CD14-positive monocyte (primary cell): ENCODE measurements at regions not wholly inside any gene's neighbourhood (a gene's known extent, or its start where the extent isn't known, plus 50 kb on each side); places are given as distances from the start of the nearest gene placed in this dataset.

Experiments used
- DNase-seq, 3 donors: peaks; one replicate each; pipeline ENCODE4 v3.0.0-alpha.2; 2011 to 2022
- H2AFZ ChIP-seq: 2 replicates; pipeline ENCODE4 v1.6.0; 2012; ENCODE audit warnings: mild to moderate bottlenecking, low read depth, low read length, inconsistent platforms; ENCODE audit not compliant: insufficient read depth, poor library complexity, severe bottlenecking
- H3K27ac ChIP-seq, 2 donors: 1 replicate in 1 of 2; 2 replicates in 1 of 2; pipeline ENCODE4 v1.5.1; 2012 to 2013; ENCODE audit warnings: low read length in 2 of 2, control low read depth in 1 of 2, inconsistent platforms in 1 of 2, low read depth in 1 of 2, mild to moderate bottlenecking in 1 of 2
- H3K27me3 ChIP-seq, 2 donors: one replicate each; pipeline versions ENCODE4 v1.6.0 to v1.6.1; 2011 to 2013; ENCODE audit warnings: low read length in 2 of 2; ENCODE audit not compliant: control insufficient read depth in 2 of 2, insufficient read depth in 2 of 2
- H3K36me3 ChIP-seq, 2 donors: replicated peaks in 1 of 2; 1 replicate in 1 of 2; 2 replicates in 1 of 2; pipeline versions ENCODE4 v1.5.1 to v1.6.1; 2012 to 2013; ENCODE audit warnings: low read length in 2 of 2, control low read depth in 1 of 2, inconsistent platforms in 1 of 2, mild to moderate bottlenecking in 1 of 2; ENCODE audit not compliant: insufficient read depth in 2 of 2, control insufficient read depth in 1 of 2
- H3K4me1 ChIP-seq, 2 donors: 1 replicate in 1 of 2; 2 replicates in 1 of 2; pipeline versions ENCODE4 v1.5.1 to v1.6.1; 2012 to 2013; ENCODE audit warnings: low read length in 2 of 2, control low read depth in 1 of 2, inconsistent platforms in 1 of 2, mild to moderate bottlenecking in 1 of 2, moderate library complexity in 1 of 2; ENCODE audit not compliant: insufficient read depth in 2 of 2, control insufficient read depth in 1 of 2
- H3K4me2 ChIP-seq: replicated peaks from 2 replicates; pipeline ENCODE3; 2012; ENCODE audit warnings: low read length, moderate library complexity, mild to moderate bottlenecking; ENCODE audit not compliant: poor library complexity, severe bottlenecking; ENCODE audit errors: extremely low read depth
- H3K4me3 ChIP-seq, 3 experiments: fragments of 200-600 bp in 1 of 3; sonication (generic) in 1 of 3; replicated peaks in 1 of 3; 1 replicate in 2 of 3; 2 replicates in 1 of 3; pipeline ENCODE4 v1.5.1; 2011 to 2013; ENCODE audit warnings: low read length in 3 of 3, mild to moderate bottlenecking in 3 of 3, control low read depth in 2 of 3, low read depth in 2 of 3, inconsistent platforms in 1 of 3, moderate library complexity in 1 of 3
- H3K79me2 ChIP-seq: 2 replicates; pipeline ENCODE4 v1.6.0; 2012; ENCODE audit warnings: mild to moderate bottlenecking, control low read depth, inconsistent platforms, low read length, moderate library complexity; ENCODE audit not compliant: insufficient read depth
- H3K9ac ChIP-seq: 2 replicates; pipeline ENCODE4 v1.6.0; 2017; ENCODE audit warnings: low read length, mild to moderate bottlenecking; ENCODE audit not compliant: insufficient read depth, poor library complexity, severe bottlenecking
- H3K9me3 ChIP-seq, 2 donors: replicated peaks in 1 of 2; 1 replicate in 1 of 2; 2 replicates in 1 of 2; pipeline versions ENCODE4 v1.5.1 to v1.6.1; 2012 to 2013; ENCODE audit warnings: low read length in 2 of 2, control low read depth in 1 of 2; ENCODE audit not compliant: control insufficient read depth in 1 of 2, insufficient read depth in 1 of 2
- H4K20me1 ChIP-seq: 2 replicates; pipeline ENCODE4 v1.6.0; 2012; ENCODE audit warnings: mild to moderate bottlenecking, low read length, control low read depth, moderate library complexity; ENCODE audit not compliant: insufficient read depth
- H3K27ac Mint-ChIP-seq, 7 donors: one replicate each; pipeline ENCODE4 v1.8.0; 2020; ENCODE audit warnings: mild to moderate bottlenecking in 7 of 7, mixed read lengths in 7 of 7, moderate library complexity in 6 of 7, inconsistent platforms in 2 of 7
- H3K27me3 Mint-ChIP-seq, 3 donors: one replicate each; pipeline ENCODE4 v1.8.0; 2021 to 2022; ENCODE audit warnings: low read depth in 3 of 3, mild to moderate bottlenecking in 3 of 3, mixed read lengths in 3 of 3, moderate library complexity in 3 of 3, inconsistent platforms in 1 of 3
- H3K36me3 Mint-ChIP-seq, 2 donors: one replicate each; pipeline ENCODE4 v1.8.0; 2020; ENCODE audit warnings: mixed read lengths in 2 of 2, inconsistent platforms in 1 of 2, mild to moderate bottlenecking in 1 of 2
- H3K4me1 Mint-ChIP-seq: one replicate; pipeline ENCODE4 v1.8.0; 2020; ENCODE audit warnings: mild to moderate bottlenecking, mixed read lengths
- H3K4me3 Mint-ChIP-seq, 2 donors: one replicate each; pipeline ENCODE4 v1.8.0; 2020; ENCODE audit warnings: mild to moderate bottlenecking in 2 of 2, mixed read lengths in 2 of 2, moderate library complexity in 1 of 2
- H3K9me3 Mint-ChIP-seq, 7 donors: one replicate each; pipeline ENCODE4 v1.8.0; 2020 to 2022; ENCODE audit warnings: mixed read lengths in 7 of 7, mild to moderate bottlenecking in 6 of 7, moderate library complexity in 6 of 7, inconsistent platforms in 2 of 7
- WGBS: methylation state at CpG from one replicate; pipeline ENCODE4 v1.1.5; 2013; ENCODE audit warnings: missing lambda C conversion rate; ENCODE audit not compliant: insufficient coverage; 5-methylcytosine and 5-hydroxymethylcytosine counted together
- intact Hi-C, 2 donors: fragments of 100-400 bp; cut with micrococcal nuclease; formaldehyde crosslinking; loops; one replicate each; pipeline versions ENCODE4 v1.15.0 to v1.15.1; 2023
- TF ChIP-seq, protein P1 (sequence below): fragments of 200-600 bp; IDR thresholded peaks from one replicate; pipeline ENCODE4 v1.8.0; 2022; ENCODE audit warnings: antibody characterized with exemption, mild to moderate bottlenecking

DNA sequence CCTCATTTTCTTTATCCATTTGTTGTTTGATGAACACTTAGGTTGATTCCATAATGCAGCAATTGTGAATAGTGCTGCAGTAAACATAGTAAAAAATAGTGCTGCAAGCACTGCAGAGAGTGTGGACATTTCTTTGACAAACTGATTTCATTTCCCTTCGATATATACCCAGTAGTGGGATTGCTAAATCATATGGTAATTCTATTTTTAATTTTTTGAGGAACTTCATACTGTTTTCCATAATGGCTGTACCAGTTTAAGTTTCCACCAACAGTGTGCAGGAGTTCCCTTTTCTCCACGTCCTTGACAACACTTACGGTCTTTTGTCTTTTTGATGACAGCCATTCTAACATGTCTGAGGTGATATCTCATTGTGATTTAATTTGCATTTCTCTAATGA, 138.2 kb upstream of the PLPPR1 start:
- peaks cover 13% of the 10 kb centered on the region for H3K4me1 Mint-ChIP-seq
- Histone ChIP-seq H2AFZ (no peak overlapping the region), H3K27ac (no peak overlapping the region), H3K4me1 (peaks cover 10 to 11% of the 10 kb centered on the region in 2 donors), H3K27me3 (no peaks in the 10 kb centered on the region), H3K79me2 (no peaks in the 10 kb centered on the region), H3K9ac (no peak overlapping the region), H4K20me1 (no peaks in the 10 kb centered on the region), H3K36me3 (no peaks in the 10 kb centered on the region), H3K4me2 (no peak overlapping the region), H3K4me3 (no peak overlapping the region), H3K9me3 (no peaks in the 10 kb centered on the region)
- H3K27ac Mint-ChIP-seq, result peak overlapping the region in 2 of 7 donors; percentile 10 to 78
- no peak overlapping the region for H3K4me3 Mint-ChIP-seq
- peaks cover 0 to 6% (median 0%) of the 10 kb centered on the region in 7 donors for H3K9me3 Mint-ChIP-seq
- WGBS, result no CpG with 5 or more reads among the region's 3 CpGs
- peaks cover 0 to under 1% (median 0%) of the 10 kb centered on the region in 3 donors for H3K27me3 Mint-ChIP-seq
- DNase-seq, result peak in 2 of 3 donors; percentile 6 to 23
- intact Hi-C loops, result no loop called here
- H3K36me3 Mint-ChIP-seq, result no peaks in the 10 kb centered on the region
- TF ChIP-seq, protein P1, sequence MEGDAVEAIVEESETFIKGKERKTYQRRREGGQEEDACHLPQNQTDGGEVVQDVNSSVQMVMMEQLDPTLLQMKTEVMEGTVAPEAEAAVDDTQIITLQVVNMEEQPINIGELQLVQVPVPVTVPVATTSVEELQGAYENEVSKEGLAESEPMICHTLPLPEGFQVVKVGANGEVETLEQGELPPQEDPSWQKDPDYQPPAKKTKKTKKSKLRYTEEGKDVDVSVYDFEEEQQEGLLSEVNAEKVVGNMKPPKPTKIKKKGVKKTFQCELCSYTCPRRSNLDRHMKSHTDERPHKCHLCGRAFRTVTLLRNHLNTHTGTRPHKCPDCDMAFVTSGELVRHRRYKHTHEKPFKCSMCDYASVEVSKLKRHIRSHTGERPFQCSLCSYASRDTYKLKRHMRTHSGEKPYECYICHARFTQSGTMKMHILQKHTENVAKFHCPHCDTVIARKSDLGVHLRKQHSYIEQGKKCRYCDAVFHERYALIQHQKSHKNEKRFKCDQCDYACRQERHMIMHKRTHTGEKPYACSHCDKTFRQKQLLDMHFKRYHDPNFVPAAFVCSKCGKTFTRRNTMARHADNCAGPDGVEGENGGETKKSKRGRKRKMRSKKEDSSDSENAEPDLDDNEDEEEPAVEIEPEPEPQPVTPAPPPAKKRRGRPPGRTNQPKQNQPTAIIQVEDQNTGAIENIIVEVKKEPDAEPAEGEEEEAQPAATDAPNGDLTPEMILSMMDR, result no peak

DNA sequence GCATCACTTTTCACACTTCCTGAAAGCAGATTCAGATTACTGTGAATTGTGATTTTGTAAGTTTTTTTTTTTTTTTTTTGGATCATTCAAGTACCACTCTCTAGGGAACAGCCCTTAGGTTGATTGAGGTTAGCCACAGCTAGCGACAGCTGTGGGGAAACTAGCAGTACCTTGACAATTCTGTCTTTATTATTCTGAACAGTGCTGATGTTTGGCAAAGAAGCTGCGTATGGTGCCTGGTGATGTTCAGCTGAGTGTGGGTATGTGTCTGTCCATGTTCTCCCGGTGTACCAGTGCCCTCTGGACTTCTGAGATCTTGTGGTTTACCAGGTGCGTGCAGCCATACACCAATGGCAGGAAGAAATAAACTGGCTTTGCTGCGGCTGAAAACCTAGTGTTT, 117.3 kb upstream of the PLPPR1 start:
- 82% methylated on average over 4 of the region's 5 CpGs for WGBS

More for the DNA sequence above, 117.3 kb upstream of the PLPPR1 start:
- Histone ChIP-seq H2AFZ (no peak overlapping the region), H3K4me1 (no peaks in the 10 kb centered on the region), H3K27ac (no peak overlapping the region), H3K27me3 (no peaks in the 10 kb centered on the region), H3K4me3 (no peak overlapping the region), H3K79me2 (no peaks in the 10 kb centered on the region), H3K9ac (no peak overlapping the region), H4K20me1 (no peaks in the 10 kb centered on the region), H3K4me2 (no peak overlapping the region), H3K36me3 (no peaks in the 10 kb centered on the region), H3K9me3 (peaks cover 0 to 15% of the 10 kb centered on the region in 2 donors)
- no peak for DNase-seq
- Mint-ChIP-seq H3K4me1 (no peaks in the 10 kb centered on the region), H3K27ac (no peak overlapping the region), H3K27me3 (peaks cover 0 to 6% (median 4%) of the 10 kb centered on the region in 3 donors), H3K9me3 (peaks cover 1 to 12% (median 4%) of the 10 kb centered on the region in 7 donors), H3K36me3 (no peaks in the 10 kb centered on the region), H3K4me3 (no peak overlapping the region)
- TF ChIP-seq, protein P1, result no peak
- intact Hi-C loops, result no loop called here
